A204.1 (cell line): ENCODE measurements at regions not wholly inside any gene's neighbourhood (a gene's known extent, or its start where the extent isn't known, plus 50 kb on each side); places are given as distances from the start of the nearest gene placed in this dataset.
"Not testable (repeated sequence)": the region's sequence is repeated elsewhere in the genome, so short reads cannot be mapped to it uniquely, and the experiment has no call there.

Source experiments
- FAIRE-seq: peaks from 2 replicates; lab custom pipeline; 2012; peaks lifted over from hg19 to GRCh38; lab: Jason Lieb, UNC

DNA sequence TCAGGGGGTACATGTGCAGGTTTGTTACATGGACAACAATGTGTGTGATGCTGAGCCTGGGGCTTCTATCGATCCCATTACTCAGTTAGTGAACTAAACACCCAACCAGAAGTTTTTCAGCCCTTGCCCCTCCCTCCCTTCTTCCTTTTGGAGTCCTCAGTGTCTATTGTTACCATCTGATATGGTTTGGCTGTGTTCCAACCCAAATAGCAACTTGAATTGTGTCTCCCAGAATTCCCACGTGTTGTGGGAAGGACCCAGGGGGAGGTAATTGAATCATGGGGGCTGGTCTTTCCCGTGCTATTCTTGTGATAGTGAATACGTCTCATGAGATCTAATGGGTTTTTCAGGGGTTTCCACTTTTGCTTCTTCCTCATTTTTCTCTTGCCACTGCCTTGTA is 186.3 kb downstream of the AEBP2 start:
- FAIRE-seq = not testable (repeated sequence)

DNA sequence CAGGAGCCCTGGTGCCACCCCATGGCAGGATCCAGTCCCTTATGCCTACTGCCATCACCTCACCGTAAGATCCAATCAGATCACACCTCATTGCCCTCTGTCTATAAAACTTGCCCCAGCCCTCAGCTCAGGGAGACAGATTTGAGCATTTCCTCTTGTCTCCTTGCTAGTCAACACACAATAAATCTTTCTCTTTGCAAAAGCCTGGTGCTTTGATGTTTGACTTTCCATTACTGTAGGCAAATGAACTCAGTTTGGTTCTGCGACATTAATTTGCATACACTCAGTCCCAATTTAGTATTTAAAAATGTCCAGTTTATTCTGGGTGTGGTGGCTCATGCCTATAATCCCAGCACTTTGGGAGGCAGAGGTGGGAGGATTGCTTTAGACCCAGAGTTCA is 188.4 kb downstream of the AEBP2 start:
- no peak for FAIRE-seq

DNA sequence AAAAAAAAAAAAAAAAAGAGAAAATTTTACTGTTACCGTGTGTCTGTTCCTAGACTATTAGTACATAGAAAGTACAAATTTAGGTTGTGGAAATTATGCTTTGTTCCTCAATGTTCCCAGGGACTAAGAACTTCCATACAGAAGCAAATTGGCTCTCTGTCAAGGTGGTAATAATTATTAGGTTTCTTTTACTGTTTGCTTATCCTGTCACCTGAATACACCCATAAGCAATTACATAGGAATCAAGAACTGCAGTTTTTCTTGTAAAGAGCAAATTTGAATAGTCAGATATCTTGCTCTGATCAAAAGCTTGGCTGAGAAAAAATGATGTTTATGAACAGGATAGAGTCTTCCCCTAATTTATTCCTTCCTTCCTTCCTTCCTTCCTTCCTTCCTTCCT is 191.2 kb downstream of the AEBP2 start:
- FAIRE-seq = no peak

DNA sequence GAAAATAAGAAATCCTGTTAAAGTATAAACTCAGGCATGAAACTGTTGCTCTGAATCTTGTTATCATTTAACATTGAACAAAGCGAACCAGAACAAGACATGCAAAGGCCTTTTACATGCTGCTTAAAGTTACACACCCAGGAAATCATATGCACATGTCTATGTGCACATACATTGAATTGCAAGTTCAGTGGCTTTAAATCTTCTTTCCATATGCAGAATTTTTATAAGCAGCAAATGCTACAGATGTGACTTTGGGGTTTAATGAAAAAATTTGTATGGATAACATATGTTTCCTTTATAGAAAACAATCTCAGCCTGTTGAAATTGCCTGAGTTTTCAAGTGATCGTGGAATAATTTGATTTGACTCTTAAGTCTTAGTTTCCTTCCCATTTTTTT is 193.9 kb downstream of the AEBP2 start:
- no peak for FAIRE-seq

DNA sequence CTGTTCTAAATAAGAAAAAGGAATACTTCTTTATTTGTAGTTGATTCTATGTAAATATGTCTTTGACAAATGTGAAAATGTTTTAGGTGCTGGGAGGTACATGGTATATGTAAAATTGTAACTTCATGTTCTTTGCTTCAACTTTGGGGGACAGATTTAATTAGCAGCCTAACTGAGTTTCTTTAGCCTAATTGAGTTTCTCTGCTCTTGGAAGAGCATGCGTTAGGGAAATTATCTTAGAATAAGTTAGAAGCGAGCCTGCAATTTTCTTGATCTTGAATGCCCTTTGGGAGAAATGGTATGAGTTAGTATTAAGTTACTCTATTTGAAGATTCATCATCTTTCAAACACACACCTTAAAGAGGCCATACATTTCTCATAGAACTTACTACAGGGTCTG is 194.3 kb downstream of the AEBP2 start:
- no peak for FAIRE-seq

DNA sequence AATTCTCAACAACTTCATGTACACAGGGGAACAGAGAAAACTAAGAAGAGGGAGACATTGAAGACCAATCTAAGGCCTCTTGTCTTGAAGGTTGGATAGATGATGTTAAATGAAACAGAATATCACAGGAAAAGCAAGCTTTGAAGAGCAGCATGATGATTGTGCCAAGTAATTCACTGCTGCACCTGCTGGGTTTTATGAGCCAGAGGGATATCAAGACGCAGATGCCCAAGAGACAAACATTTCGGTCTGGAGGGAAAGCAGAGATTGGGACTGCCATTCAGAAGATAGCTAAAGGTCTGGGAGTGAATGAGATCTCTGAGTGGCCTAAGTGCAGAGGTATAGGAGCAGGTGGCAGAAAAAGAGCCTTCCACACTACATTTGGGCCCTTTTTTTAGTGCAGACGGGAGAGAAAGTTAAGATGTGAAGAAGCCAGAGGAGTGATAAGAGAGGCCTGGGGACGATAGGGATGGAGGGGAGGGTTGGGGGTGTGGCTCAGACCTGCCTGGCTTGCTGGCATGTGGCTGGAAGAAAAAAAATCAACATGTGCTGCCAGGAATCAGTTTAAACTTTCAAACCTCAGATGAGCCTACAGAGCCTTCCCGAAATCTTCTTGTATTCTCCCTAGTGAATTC is 200.6 kb downstream of the AEBP2 start:
- FAIRE-seq = no peak

DNA sequence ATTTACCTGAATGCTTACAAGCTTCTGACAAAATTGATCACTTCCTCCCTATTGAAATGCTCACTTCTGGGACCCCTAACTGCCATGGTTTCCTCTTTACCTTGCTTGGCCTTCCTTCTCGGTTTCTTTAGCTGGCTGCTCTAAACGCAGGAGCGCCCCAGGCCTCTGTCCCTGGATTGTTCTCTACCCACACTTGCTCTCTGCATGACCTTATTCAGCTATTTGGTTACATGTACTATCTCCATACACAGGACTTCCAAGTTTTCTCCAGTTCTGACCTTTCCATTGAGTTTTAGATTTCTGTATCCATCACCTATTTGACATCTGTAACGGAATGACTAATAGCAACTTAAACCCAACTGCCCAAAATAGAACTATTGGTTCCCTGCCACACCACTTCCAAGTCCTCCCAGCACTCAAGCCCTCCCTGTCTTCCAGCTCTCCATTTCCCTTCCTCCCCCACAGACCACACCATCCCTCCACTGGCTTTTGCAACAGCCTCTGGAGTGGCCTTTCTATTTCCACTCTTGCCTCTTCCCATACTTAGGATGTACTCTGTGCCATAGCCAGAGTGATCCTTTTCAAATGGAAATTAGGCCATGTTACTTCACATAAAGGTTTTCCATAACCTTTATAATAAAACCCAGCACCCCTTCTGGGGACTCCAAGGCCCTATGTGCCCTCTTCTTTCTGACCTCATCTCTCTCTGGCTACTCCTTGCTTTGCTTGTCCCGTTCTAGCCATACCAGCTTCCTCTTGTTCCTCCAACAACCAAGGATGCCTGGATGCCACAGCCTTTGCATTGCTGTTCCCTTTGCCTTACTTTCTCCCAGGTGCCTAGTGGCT is 202.2 kb downstream of the AEBP2 start:
- FAIRE-seq = no peak

DNA sequence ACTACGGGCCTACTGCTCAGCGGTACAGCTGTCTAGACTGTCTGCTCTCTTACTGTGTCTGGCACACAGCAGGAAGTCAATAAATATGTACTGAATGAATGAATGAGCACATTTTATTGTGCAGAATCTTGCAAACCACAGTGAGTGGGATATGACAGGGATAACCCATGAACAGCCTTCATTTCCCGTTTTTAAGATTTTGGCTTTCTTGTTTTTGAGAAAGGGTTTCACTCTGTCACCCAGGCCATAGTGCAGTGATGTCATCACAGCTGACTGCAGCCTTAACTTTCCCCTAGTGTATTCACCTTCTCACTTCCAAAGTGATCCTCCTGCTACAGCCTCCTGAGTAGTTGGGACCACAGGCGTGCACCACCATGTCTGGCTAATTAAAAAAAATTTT is 203.1 kb downstream of the AEBP2 start:
- FAIRE-seq = no peak

DNA sequence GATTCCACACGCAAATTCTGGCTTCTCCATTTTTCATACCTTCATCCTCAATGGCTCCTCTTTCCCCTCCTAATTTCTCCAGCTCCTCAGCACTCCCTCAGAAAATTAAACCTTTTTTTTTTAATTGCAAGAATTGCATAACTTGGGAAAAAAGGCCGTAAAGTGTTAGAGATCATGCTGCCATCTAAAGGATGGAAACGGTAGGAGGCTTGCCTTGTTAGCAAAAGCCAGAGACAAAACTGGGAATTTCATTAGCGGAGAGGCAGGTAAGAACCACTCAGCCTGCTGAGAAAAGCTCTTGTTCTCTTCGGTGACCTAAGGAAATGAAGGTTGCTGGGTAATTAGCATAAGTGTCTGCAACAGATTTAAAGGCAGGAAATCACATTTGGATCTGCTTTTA is 204.3 kb downstream of the AEBP2 start:
- FAIRE-seq = no peak

DNA sequence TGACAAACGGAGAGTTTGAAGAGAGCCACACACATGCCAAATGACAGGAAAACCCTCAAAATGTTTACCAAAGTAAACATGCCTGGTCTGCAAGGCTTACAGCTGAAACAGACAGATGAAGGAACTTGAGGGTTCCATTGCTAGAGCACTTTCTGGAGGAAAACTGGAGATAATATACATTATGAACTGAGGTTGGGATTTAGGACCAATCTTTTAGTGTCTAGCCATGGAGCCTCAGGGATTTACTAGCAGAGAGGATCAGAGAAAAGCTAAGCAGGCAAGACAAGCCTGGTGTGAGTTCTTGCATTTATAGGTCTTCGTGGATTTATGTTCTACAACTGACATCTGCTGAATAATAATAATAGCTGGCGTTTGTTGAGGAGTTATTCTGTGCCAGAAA is 205.3 kb downstream of the AEBP2 start:
- FAIRE-seq = no peak

DNA sequence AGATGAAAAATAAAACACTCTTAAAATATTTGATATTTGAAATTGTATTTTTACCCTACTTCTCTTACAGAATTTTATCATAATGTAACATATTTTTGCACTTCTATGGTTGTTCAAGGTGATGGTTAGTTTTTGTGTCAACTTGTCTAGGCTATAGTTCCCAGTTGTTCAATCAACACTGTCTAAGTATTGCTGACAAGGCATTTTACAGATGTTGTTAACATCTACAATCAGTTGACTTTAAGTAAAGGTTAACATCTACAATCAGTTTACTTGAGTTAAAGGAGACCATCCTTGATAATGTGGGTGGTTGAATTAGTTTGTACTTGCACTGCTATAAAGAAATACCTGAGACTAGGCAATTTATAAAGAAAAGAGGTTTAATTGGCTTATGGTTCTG is 206.5 kb downstream of the AEBP2 start:
- FAIRE-seq = no peak

DNA sequence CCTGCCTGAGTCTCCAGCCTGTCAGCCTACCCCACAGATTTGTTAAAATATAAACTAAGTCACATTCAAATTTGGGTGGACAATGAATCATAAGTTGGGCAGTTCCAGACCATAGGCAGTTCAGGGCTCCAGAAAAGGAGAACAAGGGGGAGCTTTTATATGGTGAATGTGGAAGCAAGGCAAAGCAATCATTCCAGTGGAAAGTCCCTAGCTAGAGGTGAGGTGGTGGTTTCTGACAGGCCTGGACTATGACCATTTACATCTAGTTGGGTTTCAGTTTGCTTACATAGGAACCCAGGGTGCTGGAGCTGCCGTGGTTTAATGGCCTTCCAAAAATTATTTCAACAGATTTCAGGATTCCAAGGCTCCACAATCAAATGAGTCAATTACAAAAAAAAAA is 207.3 kb downstream of the AEBP2 start:
- FAIRE-seq = no peak

DNA sequence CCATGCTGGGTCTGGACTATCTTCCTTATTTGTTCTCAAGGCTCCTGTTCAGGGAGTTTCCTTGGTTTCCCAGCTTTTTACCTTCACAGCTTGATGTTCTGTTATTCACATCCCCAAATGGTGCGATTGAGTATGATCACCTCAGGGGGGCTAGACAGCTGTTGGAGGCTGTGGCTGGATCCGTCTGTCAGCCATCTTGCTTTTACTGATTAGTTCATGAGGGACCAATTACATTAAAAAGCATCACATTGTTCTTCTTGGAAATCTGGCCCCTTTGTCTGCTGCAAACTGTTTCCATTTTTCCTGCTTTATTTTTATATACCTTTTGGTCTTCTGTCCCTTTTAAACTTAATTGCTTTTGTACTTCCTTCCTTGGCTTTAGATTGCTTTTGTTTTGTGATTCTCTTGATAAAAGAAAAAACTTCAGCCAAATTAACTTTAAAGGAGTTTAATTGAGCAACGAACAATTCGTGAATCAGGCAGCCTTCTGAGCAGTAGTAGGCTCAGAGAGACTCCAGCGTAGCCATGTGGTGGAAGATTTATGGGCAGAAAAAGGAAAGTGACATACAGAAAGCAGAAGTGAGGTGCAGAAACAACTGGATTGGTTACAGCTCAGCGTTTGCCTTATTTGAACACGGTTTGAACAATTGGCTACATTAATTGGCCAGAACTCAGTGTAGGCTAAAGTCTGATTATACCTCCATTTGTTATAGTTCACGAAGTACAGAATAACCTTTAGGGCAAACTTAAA is 208.7 kb downstream of the AEBP2 start:
- no peak for FAIRE-seq

DNA sequence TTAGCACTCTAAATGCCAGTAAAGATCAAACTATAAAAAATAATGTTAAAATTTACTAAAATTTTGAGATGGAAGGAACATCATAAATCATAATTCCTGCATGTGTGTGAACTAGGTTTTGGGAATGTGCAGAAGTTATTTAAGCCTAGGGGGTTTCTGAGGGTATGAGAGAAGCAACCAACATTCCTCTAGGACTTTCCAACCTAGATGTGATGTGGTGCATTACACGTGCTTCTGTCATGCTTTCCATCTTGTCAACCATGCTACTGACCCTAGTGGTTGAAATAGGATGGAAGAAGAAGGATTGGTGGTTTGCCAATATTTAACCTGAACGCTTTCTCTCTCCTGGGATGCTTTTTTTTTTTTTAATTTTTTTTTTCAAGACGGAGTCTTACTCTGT is 209.3 kb downstream of the AEBP2 start:
- FAIRE-seq = no peak

DNA sequence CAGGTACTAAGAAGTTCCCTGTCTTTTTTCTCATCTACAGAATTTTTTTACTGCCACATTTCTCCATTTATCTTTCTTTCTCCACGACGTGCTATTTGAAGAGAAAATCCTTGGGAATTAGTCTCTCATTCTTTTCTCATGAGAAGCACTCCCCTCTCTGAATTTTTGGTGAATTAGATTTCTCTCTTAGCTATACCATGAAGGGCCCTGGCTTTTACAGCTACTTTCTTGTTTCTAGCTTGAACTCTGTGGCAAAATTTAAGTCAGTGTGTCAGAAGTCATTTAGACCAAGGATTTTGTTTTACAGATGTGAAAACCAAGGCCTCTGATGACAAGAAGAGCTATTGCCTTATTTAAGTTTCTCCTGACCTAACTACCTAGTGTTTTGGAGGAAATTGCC is 213.1 kb downstream of the AEBP2 start:
- FAIRE-seq = no peak

DNA sequence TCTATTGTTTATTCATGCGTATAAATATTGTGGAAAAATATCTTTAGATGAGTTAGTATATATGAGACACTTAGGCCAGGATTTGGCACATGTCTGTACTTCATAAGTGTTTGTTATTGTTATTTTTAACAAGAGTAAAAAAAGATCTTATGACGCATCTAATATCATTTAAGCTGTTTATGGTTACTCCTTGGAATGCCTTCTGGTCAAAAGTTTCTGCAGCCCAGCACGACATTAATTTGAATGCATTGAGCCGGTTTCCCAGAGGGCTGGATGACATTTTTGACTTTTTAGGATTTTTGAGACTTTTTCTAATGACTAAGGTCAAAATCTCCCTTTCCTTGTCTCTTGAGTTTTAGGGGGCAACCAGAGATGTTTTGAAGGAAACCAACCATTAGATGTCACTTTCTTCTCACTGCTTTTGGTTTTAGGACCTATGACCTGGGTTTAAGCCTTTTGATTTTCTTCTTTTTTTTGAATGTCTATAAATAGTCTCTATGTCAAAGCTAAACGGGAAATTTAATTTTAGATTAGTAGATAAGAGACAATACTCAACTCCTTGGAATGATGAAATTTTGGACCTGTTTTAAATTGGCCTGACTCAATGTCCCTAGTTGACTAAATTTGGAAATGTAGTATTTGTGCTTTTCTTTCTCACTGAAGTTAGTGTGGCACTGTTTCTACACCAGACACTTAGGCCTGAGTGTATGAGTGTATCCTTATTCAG is 215.5 kb downstream of the AEBP2 start:
- no peak for FAIRE-seq

DNA sequence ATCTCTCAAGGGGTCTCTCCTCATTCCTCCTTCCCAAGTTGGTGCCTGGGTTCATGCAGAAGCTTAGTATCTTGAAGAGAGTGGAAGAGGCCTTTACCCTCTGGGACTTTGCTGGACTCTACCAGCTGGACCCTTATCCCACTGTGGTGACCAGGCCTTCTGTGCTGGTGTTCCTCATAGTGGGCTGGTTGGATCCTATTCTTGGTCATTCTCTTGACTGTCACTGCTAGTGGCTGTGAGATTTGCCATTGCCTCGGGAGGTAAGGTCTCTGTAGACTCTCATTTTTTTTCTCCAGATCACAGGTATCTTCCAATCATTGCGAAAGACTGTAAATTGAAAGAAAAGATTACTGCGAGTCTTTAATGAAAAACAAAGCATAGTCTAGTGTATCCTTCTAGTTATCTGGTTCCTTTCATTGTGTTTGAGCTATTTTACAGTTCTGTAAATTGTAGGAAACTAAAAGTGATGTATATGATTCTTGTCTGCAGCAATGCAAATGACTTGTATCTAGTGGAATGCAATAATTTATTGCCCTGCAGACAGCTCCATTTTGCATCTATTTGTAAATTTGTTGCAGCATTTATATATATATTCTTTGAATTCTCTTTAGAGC is 217.9 kb downstream of the AEBP2 start:
- no peak for FAIRE-seq

DNA sequence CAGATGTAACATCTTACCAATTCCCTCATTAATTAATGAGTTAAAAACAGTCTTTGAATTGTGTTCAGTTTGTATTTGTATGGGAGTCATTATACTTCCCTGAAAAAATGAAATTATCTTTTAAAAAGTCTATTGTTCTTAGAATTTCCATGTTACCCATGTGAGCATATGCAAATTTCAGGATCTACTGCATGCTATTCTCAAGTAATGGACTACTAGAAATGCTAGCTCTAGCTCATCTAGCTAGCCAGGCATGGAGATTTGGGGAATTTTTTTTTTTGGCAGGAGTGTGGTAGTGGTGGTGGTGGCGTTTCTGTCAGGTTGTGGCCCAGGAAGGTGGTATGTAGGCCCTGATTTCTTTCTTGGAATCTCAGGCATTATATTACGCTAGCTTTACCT is 218.4 kb downstream of the AEBP2 start:
- FAIRE-seq = no peak

DNA sequence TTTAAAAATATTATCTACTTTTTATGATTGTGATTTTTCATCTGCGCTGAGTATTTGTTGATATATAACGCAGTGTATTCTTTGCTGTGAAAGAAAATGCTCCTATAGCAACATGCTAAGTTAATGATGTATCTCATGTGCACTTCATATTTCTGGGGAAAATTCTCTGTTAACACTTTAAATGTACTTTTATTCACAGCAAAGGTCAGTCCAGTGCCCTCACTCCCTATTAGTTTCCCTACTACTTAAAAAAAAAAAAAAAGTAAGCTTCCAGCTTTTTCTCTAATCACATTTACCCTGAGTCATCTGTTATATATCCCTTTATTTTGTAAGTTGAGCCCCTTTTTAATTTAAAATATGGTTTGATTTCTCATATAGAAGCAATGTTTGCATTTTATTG is 219.8 kb downstream of the AEBP2 start:
- no peak for FAIRE-seq

DNA sequence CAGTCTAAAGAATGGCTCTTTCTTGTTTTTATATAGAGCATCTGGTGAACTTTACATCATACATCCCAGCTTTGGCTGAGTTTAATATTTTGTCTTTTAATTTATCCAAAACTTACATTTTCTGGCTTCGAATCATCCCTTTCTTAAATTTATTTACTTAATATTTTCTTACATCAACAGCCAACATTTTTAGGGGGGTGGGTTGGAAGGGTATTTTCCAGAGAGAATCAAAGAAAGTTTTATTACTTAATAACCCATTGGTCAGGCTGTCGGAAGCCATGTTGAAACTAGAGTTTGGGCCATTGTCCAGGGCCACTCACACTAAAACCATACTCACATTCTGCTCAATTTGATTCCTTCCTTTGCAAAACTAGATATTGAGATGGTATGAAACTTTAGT is 220.2 kb downstream of the AEBP2 start:
- no peak for FAIRE-seq

DNA sequence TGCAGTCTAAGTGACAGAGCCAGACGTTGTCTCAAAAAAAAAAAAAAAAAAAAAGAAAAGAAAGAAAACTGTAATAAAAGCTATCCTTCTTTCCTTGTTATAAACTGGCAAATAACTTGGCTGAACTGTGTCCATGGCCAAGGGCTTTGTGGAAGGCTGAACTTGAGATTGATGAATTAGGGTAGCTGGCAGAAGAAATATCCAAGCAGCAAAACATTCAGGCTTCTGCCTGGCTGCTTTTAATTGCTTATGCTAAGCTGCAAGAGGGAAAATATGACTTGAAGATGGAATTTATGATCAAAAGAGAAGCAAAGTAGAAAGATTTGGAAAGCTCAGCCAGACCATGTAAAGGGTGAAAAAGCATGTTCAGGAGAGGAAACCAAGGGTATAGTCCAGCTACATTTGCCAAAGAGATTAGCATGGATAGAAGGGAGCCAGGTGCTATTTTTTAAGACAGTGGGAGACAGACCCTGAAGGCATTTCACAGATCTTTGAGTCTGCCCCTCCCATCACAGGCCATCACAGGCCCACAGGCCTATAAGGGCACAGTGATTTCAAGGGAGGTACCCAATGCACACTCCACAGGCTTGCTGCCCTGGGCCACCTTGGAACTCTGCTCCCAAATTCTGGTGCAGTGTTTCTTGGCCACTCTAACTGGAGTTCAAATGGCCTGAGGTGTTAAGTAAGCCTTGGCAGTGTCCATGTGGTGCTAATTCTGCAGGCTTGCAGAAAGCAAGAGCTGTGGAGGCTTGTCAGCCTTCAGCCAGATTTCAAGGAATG is 226.0 kb downstream of the AEBP2 start:
- no peak for FAIRE-seq

DNA sequence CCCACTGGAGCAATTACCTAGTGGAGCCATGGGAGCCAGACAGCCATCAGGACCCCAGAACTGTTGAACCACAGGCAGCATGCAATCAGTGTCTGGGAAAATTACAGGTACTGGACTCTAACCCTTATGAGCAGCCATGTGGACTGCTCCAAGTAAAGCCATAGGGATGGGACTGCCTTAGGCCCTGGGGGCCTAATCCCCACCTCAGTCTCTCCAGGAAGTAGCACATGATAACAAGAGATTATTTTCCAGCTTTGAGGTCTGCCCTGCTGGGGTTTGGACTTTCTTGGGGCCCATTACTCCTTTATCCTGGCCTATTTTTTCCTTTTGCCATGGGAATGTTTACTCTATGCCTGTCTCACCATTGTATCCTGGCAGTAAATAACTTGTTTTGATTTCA is 226.8 kb downstream of the AEBP2 start:
- no peak for FAIRE-seq
